ENCODE measurements at regions not wholly inside any gene's neighbourhood (a gene's known extent, or its start where the extent isn't known, plus 50 kb on each side); places are given as distances from the start of the nearest gene placed in this dataset.
"Not testable (repeated sequence)": the region's sequence is repeated elsewhere in the genome, so short reads cannot be mapped to it uniquely, and the experiment has no call there.

DNA sequence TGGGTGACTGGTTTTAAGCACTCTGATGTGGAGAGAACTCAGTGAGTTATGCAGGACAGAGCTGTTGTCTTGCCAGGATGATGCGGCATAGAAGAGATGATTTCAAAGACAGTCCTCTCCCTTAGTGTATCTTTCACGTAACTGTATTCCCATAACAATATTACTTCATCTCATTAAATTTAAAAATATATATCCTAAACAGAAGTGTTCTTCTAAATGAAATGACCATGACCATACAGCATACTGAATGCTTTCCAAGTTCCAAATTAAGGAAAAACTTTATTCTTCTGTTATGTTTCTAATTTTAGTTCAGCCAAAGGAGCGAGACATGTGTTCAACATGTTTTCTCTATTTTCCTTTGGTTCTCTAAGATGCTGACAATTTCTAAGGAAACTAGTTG is 600.1 kb upstream of the FSHR start:
- H3K27ac ChIP-seq, result no peak overlapping the region
- no peaks in the 10 kb centered on the region for H3K36me3 ChIP-seq (ENCODE audit: insufficient read depth)
- H4K20me1 ChIP-seq (ENCODE audit: insufficient read depth), result no peaks in the 10 kb centered on the region
- H3K4me3 ChIP-seq (IDR thresholded peaks at IDR 0.05; ENCODE audit: insufficient read depth, low read depth, low read length), result no peak overlapping the region
- no peak overlapping the region for H2AFZ ChIP-seq (ENCODE audit: low read depth)
- no peaks in the 10 kb centered on the region for H3K4me1 ChIP-seq (ENCODE audit: low read depth, poor library complexity, severe bottlenecking)
- no peak overlapping the region for H3K4me2 ChIP-seq
- TF ChIP-seq, protein P1, sequence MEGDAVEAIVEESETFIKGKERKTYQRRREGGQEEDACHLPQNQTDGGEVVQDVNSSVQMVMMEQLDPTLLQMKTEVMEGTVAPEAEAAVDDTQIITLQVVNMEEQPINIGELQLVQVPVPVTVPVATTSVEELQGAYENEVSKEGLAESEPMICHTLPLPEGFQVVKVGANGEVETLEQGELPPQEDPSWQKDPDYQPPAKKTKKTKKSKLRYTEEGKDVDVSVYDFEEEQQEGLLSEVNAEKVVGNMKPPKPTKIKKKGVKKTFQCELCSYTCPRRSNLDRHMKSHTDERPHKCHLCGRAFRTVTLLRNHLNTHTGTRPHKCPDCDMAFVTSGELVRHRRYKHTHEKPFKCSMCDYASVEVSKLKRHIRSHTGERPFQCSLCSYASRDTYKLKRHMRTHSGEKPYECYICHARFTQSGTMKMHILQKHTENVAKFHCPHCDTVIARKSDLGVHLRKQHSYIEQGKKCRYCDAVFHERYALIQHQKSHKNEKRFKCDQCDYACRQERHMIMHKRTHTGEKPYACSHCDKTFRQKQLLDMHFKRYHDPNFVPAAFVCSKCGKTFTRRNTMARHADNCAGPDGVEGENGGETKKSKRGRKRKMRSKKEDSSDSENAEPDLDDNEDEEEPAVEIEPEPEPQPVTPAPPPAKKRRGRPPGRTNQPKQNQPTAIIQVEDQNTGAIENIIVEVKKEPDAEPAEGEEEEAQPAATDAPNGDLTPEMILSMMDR (conservative IDR thresholded peaks at IDR 0.05; ENCODE audit: low read depth, low read length), result no peak
- no peaks in the 10 kb centered on the region for H3K79me2 ChIP-seq (ENCODE audit: insufficient read depth, low read depth)
- no peaks in the 10 kb centered on the region for H3K27me3 ChIP-seq (ENCODE audit: insufficient read depth, low read depth)
- H3K9ac ChIP-seq, result no peak overlapping the region

DNA sequence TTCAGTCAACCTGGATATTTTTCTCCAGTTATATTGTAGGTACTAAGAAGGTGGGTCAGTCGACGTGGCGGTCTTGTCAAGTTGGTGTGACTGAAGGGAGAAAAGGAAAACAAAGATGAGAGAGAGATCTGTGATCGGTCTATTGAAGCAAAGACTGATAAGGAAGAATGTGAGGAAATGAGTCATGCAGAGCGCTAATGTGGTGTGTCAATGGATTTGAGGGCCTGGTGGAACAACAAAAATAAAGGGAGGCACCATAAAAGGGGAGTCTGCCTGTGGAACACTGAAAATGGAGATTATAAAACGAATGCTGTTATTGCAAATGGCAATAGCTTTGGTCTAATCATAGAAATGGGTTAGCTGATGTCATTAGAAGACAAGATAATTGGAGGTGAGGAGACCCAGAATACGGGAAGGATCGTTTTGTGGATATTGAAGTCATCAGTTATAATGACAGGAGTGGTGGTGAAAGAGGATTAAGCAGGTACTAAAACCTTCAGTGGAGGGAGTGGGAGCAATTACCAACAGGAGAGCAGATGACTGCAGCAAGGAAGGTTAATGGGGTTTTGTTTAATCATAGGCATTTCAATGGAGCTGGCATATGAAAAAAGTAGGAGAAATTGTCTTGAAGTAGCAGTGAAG is 599.1 kb upstream of the FSHR start:
- TF ChIP-seq, protein P1 (conservative IDR thresholded peaks at IDR 0.05; ENCODE audit: low read depth, low read length), result no peak
- H3K27me3 ChIP-seq (ENCODE audit: insufficient read depth, low read depth), result no peaks in the 10 kb centered on the region
- H3K27ac ChIP-seq, result no peak overlapping the region
- H2AFZ ChIP-seq (ENCODE audit: low read depth), result no peak overlapping the region
- no peak overlapping the region for H3K4me2 ChIP-seq
- H3K36me3 ChIP-seq (ENCODE audit: insufficient read depth), result no peaks in the 10 kb centered on the region
- no peaks in the 10 kb centered on the region for H3K4me1 ChIP-seq (ENCODE audit: low read depth, poor library complexity, severe bottlenecking)
- no peak overlapping the region for H3K4me3 ChIP-seq (IDR thresholded peaks at IDR 0.05; ENCODE audit: insufficient read depth, low read depth, low read length)
- H3K9ac ChIP-seq, result no peak overlapping the region
- no peaks in the 10 kb centered on the region for H3K79me2 ChIP-seq (ENCODE audit: insufficient read depth, low read depth)
- H4K20me1 ChIP-seq (ENCODE audit: insufficient read depth), result no peaks in the 10 kb centered on the region

DNA sequence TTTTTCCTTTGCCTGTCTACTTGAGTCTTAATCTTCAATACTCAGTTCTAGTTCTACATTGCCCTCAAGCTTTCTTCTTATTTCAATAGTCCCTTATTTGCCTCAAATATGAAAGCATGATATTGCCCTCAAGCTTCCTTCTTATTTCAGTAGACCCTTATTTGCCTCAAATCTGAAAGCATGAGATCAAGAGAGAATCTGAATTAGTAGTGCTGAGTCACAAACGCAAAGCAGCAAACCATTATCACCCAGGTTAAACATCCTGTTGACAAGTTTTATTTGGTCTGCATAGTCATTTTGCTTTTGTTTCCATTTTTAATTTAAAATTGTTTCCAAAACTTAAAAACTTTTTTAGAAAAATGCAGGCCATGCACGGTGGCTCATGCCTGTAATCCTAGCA is 583.3 kb upstream of the FSHR start:
- no peaks in the 10 kb centered on the region for H3K4me1 ChIP-seq (ENCODE audit: low read depth, poor library complexity, severe bottlenecking)
- H3K4me2 ChIP-seq, result no peak overlapping the region
- no peak overlapping the region for H3K9ac ChIP-seq
- H3K4me3 ChIP-seq (IDR thresholded peaks at IDR 0.05; ENCODE audit: insufficient read depth, low read depth, low read length), result no peak overlapping the region
- H3K79me2 ChIP-seq (ENCODE audit: insufficient read depth, low read depth), result no peaks in the 10 kb centered on the region
- no peak overlapping the region for H2AFZ ChIP-seq (ENCODE audit: low read depth)
- no peaks in the 10 kb centered on the region for H3K27me3 ChIP-seq (ENCODE audit: insufficient read depth, low read depth)
- H3K27ac ChIP-seq, result no peak overlapping the region
- H4K20me1 ChIP-seq (ENCODE audit: insufficient read depth), result no peaks in the 10 kb centered on the region
- no peaks in the 10 kb centered on the region for H3K36me3 ChIP-seq (ENCODE audit: insufficient read depth)
- TF ChIP-seq, protein P1 (conservative IDR thresholded peaks at IDR 0.05; ENCODE audit: low read depth, low read length), result no peak

DNA sequence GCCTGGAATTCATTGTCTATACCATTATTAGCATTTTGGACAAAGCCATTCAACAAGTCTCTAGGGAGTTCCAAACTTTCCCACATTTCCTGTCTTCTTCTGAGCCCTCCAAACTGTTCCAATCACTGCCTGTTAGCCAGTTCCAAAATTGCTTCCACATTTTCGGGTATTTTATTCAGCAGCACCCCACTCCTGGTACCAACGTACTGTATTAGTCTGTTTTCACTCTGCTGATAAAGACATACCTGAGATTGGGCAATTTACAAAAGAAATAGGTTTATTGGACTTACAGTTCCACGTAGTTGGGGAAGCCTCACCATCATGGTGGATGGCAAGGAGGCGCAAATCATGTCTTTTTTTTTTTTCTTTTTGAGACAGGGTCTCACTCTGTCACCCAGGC is 578.6 kb upstream of the FSHR start:
- H3K4me3 ChIP-seq (IDR thresholded peaks at IDR 0.05; ENCODE audit: insufficient read depth, low read depth, low read length); H3K4me1 ChIP-seq (ENCODE audit: low read depth, poor library complexity, severe bottlenecking); H2AFZ ChIP-seq (ENCODE audit: low read depth); H4K20me1 ChIP-seq (ENCODE audit: insufficient read depth); H3K4me2 ChIP-seq; H3K27me3 ChIP-seq (ENCODE audit: insufficient read depth, low read depth); H3K79me2 ChIP-seq (ENCODE audit: insufficient read depth, low read depth); H3K9ac ChIP-seq; H3K27ac ChIP-seq; H3K36me3 ChIP-seq (ENCODE audit: insufficient read depth): not testable (repeated sequence)

DNA sequence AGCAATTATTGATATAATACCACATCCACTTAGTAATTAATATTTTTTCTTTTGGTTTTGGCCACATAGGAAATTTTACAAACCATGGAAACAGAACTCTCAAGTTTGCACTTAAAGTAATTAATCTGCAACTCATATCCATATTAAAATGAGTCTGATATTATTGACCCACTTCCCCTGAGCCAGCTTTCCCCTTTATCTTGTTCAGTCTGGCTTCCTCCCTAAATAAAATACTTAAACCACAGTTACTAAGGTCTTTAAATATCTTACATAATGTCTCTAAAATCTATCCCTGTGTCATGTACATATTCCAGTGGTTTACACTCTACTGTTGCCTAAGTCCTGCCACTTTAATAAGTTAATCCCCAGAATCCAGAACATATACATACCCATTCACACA is 564.9 kb upstream of the FSHR start:
- H3K4me2 ChIP-seq, result no peak overlapping the region
- H3K27ac ChIP-seq, result no peak overlapping the region
- H3K36me3 ChIP-seq (ENCODE audit: insufficient read depth), result no peaks in the 10 kb centered on the region
- TF ChIP-seq, protein P1 (conservative IDR thresholded peaks at IDR 0.05; ENCODE audit: low read depth, low read length), result no peak
- no peaks in the 10 kb centered on the region for H4K20me1 ChIP-seq (ENCODE audit: insufficient read depth)
- no peaks in the 10 kb centered on the region for H3K4me1 ChIP-seq (ENCODE audit: low read depth, poor library complexity, severe bottlenecking)
- H3K27me3 ChIP-seq (ENCODE audit: insufficient read depth, low read depth), result no peaks in the 10 kb centered on the region; the same call in 1 of the 2 replicates
- no peak overlapping the region for H3K9ac ChIP-seq
- H3K4me3 ChIP-seq (IDR thresholded peaks at IDR 0.05; ENCODE audit: insufficient read depth, low read depth, low read length), result no peak overlapping the region
- no peak overlapping the region for H2AFZ ChIP-seq (ENCODE audit: low read depth)
- H3K79me2 ChIP-seq (ENCODE audit: insufficient read depth, low read depth), result no peaks in the 10 kb centered on the region

All from KMS-11 (cell line).